ENCODE measurements at regions not wholly inside any gene's neighbourhood (a gene's known extent, or its start where the extent isn't known, plus 50 kb on each side); places are given as distances from the start of the nearest gene placed in this dataset.

DNA sequence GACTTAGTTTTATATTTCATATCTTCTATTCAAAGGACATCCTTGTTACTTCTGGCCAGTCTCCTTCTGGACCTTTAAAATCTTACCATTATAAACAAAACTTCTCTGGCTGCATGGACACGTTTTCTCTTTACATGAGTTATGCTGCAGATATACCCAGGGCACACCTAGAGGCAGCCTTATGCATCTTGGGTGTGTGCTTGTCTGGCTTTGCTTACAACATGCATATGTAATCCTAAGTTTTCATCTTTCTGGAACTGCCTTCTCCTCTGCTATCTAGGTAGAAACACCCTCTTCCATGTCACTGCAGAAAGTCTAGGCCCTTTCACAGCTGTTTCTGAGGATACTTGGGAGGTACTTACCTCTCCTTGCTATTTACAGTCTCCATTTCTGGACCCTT, 185.8 kb upstream of the RAG2 start:
- TF ChIP-seq, protein P1, sequence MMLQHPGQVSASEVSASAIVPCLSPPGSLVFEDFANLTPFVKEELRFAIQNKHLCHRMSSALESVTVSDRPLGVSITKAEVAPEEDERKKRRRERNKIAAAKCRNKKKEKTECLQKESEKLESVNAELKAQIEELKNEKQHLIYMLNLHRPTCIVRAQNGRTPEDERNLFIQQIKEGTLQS (CRISPR knock-in tag; conservative IDR thresholded peaks at IDR 0.05): no peak
- TF ChIP-seq, protein P2, sequence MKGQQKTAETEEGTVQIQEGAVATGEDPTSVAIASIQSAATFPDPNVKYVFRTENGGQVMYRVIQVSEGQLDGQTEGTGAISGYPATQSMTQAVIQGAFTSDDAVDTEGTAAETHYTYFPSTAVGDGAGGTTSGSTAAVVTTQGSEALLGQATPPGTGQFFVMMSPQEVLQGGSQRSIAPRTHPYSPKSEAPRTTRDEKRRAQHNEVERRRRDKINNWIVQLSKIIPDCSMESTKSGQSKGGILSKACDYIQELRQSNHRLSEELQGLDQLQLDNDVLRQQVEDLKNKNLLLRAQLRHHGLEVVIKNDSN (CRISPR knock-in tag; IDR thresholded peaks at IDR 0.05): no peak
- no peak for ATAC-seq
- Mint-ChIP-seq H3K4me1 (peaks cover 3% of the 10 kb centered on the region; the same call in 1 of the 2 replicates), H3K36me3 (peaks cover 67% of the 10 kb centered on the region), H3K27ac (no peak overlapping the region), H3K9me3 (peaks cover 86% of the 10 kb centered on the region), H3K27me3 (ENCODE audit: low read depth) (peaks cover 24% of the 10 kb centered on the region), H3K4me3 (no peak overlapping the region)
- ChIA-PET POLR2A (no interaction called here), CTCF (no interaction called here)
- no peak for DNase-seq (ENCODE audit: low spot score)

DNA sequence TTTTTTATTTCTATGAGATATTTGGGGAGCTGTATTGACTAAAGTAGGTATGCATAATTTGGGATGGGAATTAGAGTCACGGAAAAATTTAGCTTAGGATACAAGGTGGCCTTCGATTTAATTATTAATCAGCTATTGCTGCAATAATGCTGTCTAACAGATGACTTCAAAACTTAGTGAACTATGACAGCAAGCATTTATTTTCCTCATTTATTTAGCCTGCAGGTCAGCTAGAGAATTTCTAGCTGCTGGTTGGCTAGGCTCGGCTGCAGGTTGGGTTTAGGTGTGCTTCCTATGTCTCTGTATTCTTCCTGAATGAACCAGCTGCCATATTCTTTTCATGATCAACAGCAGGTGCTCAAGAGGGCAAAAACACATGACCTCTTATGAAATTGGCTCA, 181.8 kb upstream of the RAG2 start:
- CTCF ChIA-PET: no interaction called here
- H3K9me3 Mint-ChIP-seq: peaks cover 82% of the 10 kb centered on the region
- H3K4me1 Mint-ChIP-seq: no peaks in the 10 kb centered on the region
- POLR2A ChIA-PET: no interaction called here
- H3K36me3 Mint-ChIP-seq: peaks cover 72% of the 10 kb centered on the region
- DNase-seq (ENCODE audit: low spot score) (no peak), ATAC-seq (no peak)
- H3K4me3 Mint-ChIP-seq: no peak overlapping the region
- no peak overlapping the region for H3K27ac Mint-ChIP-seq
- TF ChIP-seq OVOL2 (CRISPR knock-in tag; IDR thresholded peaks at IDR 0.05; ENCODE audit: borderline replicate concordance) (no peak), MYBL2 (CRISPR knock-in tag; IDR thresholded peaks at IDR 0.05) (no peak)
- TF ChIP-seq, protein P3, sequence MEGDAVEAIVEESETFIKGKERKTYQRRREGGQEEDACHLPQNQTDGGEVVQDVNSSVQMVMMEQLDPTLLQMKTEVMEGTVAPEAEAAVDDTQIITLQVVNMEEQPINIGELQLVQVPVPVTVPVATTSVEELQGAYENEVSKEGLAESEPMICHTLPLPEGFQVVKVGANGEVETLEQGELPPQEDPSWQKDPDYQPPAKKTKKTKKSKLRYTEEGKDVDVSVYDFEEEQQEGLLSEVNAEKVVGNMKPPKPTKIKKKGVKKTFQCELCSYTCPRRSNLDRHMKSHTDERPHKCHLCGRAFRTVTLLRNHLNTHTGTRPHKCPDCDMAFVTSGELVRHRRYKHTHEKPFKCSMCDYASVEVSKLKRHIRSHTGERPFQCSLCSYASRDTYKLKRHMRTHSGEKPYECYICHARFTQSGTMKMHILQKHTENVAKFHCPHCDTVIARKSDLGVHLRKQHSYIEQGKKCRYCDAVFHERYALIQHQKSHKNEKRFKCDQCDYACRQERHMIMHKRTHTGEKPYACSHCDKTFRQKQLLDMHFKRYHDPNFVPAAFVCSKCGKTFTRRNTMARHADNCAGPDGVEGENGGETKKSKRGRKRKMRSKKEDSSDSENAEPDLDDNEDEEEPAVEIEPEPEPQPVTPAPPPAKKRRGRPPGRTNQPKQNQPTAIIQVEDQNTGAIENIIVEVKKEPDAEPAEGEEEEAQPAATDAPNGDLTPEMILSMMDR (IDR thresholded peaks at IDR 0.05): no peak
- peaks cover 18% of the 10 kb centered on the region for H3K27me3 Mint-ChIP-seq (ENCODE audit: low read depth)

DNA sequence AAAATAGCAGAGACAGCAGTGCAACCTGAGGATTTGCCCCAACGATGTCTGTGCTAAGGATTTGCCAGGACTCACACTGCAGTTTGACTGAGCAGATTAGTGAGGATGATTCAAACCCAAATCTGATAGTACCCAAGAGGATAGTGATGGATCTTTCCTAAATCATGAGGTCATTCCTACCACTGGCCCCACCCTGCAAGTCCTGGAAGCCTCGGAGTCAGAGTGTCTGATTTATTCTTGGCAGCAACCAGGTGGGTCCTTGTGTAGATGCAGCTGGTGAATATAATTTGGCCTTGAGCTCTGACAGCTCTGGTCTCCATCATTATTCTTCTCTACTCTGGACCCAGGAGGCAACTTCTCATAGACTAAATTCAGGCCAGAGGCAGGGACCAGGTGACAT, 179.3 kb upstream of the RAG2 start:
- DNase-seq (ENCODE audit: low spot score): no peak
- POLR2A ChIA-PET: no interaction called here
- no peak for ATAC-seq
- CTCF ChIA-PET: no interaction called here
- H3K4me1 Mint-ChIP-seq: no peaks in the 10 kb centered on the region
- peaks cover 79% of the 10 kb centered on the region for H3K9me3 Mint-ChIP-seq
- H3K36me3 Mint-ChIP-seq: peaks cover 63% of the 10 kb centered on the region
- no peak overlapping the region for H3K27ac Mint-ChIP-seq
- no peak overlapping the region for H3K4me3 Mint-ChIP-seq
- H3K27me3 Mint-ChIP-seq (ENCODE audit: low read depth): peaks cover 15% of the 10 kb centered on the region
- TF ChIP-seq, protein P4, sequence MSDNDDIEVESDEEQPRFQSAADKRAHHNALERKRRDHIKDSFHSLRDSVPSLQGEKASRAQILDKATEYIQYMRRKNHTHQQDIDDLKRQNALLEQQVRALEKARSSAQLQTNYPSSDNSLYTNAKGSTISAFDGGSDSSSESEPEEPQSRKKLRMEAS (CRISPR knock-in tag; IDR thresholded peaks at IDR 0.05): no peak
- no peak for TF ChIP-seq TCF7 (CRISPR knock-in tag; IDR thresholded peaks at IDR 0.05; ENCODE audit: low read depth)
- TF ChIP-seq, protein P5, sequence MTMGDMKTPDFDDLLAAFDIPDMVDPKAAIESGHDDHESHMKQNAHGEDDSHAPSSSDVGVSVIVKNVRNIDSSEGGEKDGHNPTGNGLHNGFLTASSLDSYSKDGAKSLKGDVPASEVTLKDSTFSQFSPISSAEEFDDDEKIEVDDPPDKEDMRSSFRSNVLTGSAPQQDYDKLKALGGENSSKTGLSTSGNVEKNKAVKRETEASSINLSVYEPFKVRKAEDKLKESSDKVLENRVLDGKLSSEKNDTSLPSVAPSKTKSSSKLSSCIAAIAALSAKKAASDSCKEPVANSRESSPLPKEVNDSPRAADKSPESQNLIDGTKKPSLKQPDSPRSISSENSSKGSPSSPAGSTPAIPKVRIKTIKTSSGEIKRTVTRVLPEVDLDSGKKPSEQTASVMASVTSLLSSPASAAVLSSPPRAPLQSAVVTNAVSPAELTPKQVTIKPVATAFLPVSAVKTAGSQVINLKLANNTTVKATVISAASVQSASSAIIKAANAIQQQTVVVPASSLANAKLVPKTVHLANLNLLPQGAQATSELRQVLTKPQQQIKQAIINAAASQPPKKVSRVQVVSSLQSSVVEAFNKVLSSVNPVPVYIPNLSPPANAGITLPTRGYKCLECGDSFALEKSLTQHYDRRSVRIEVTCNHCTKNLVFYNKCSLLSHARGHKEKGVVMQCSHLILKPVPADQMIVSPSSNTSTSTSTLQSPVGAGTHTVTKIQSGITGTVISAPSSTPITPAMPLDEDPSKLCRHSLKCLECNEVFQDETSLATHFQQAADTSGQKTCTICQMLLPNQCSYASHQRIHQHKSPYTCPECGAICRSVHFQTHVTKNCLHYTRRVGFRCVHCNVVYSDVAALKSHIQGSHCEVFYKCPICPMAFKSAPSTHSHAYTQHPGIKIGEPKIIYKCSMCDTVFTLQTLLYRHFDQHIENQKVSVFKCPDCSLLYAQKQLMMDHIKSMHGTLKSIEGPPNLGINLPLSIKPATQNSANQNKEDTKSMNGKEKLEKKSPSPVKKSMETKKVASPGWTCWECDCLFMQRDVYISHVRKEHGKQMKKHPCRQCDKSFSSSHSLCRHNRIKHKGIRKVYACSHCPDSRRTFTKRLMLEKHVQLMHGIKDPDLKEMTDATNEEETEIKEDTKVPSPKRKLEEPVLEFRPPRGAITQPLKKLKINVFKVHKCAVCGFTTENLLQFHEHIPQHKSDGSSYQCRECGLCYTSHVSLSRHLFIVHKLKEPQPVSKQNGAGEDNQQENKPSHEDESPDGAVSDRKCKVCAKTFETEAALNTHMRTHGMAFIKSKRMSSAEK (CRISPR knock-in tag; IDR thresholded peaks at IDR 0.05; ENCODE audit: borderline replicate concordance): no peak

DNA sequence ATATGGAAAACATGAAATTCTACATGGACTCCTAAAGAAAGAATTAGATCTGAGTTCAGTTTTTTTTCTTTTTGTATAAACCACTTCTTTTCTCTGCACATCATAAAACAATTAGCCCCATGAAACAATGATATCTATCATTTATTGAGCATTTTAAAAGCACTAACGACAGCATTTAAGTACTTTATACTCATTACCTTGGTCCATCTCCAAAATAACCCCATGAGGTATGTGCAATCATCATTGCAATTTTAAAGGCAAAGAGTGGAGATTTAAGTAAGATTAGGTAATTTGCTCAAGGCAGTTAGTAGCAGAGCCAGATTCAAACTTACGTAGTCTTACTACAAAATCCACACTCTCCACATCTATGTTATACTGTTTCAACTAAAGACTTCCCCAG, 177.7 kb upstream of the RAG2 start:
- POLR2A ChIA-PET: no interaction called here
- no peak overlapping the region for H3K27ac Mint-ChIP-seq
- TF ChIP-seq, protein P6, sequence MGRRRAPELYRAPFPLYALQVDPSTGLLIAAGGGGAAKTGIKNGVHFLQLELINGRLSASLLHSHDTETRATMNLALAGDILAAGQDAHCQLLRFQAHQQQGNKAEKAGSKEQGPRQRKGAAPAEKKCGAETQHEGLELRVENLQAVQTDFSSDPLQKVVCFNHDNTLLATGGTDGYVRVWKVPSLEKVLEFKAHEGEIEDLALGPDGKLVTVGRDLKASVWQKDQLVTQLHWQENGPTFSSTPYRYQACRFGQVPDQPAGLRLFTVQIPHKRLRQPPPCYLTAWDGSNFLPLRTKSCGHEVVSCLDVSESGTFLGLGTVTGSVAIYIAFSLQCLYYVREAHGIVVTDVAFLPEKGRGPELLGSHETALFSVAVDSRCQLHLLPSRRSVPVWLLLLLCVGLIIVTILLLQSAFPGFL (CRISPR knock-in tag; IDR thresholded peaks at IDR 0.05; ENCODE audit: borderline replicate concordance): no peak
- no peak for TF ChIP-seq HMGA2 (CRISPR knock-in tag; IDR thresholded peaks at IDR 0.05)
- TF ChIP-seq MXD4 (CRISPR knock-in tag; IDR thresholded peaks at IDR 0.05; ENCODE audit: borderline replicate concordance): no peak

More for the DNA sequence above, 177.7 kb upstream of the RAG2 start:
- peaks cover 9% of the 10 kb centered on the region for H3K27me3 Mint-ChIP-seq (ENCODE audit: low read depth)
- H3K4me3 Mint-ChIP-seq: no peak overlapping the region
- DNase-seq (ENCODE audit: low spot score) (no peak), ATAC-seq (no peak)
- H3K36me3 Mint-ChIP-seq: peaks cover 54% of the 10 kb centered on the region
- no peaks in the 10 kb centered on the region for H3K4me1 Mint-ChIP-seq
- peaks cover 78% of the 10 kb centered on the region for H3K9me3 Mint-ChIP-seq
- CTCF ChIA-PET: no interaction called here

Data from WTC11 (cell line).